GM18868 (cell line): ENCODE measurements at regions not wholly inside any gene's neighbourhood (a gene's known extent, or its start where the extent isn't known, plus 50 kb on each side); places are given as distances from the start of the nearest gene placed in this dataset.
"Not testable (repeated sequence)": the region's sequence is repeated elsewhere in the genome, so short reads cannot be mapped to it uniquely, and the experiment has no call there.

Experiments
- ATAC-seq: cut with Tn5 transposase; IDR thresholded peaks from one replicate; pipeline ENCODE4 v1.9.1; 2021; ENCODE audit warnings: mild to moderate bottlenecking, moderate library complexity; ENCODE audit not compliant: unreplicated experiment

DNA sequence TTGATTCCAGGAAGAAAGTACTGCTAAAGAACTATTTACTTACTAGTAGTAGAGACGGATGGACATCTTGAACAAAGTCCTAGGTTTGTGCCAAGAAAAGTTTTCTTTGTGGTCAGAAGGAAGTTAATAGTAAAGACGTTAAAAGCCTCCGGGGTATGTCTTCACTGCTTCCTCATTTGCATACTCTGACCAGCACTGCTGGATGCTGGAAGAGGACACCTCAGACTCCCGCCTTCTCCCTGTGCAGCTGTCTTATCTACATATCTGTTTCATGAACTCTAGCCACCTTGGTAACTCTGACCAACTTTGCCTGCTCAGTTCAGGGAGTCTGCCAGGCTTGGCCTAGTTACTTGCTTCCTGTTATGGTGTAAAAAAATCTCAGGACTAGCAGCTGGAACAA is 1109.1 kb upstream of the MIR17HG start:
- no peak for ATAC-seq

DNA sequence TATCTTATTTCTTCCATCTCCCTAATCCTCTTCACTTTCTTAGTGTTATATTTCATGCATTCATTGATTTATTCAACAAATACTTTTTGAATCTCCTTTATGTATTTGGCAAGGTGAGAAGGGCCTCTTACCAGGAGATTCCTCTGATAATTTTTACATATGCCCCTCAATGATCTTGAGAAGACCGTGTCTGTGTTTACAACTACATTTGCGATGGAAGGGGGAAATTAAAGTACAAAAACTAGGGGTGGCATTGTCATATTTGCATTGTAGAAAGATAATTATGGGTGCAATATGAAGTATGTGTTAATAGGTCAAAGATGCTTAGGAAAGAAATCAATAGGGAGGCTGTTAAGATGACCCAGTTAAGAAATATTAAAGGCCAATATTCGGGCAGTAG is 1108.4 kb upstream of the MIR17HG start:
- ATAC-seq: no peak

GRCh38 chr13:90246005-90246404 is 1101.5 kb upstream of the MIR17HG start:
- no peak for ATAC-seq

GRCh38 chr13:90246687-90247345 is 1100.7 kb upstream of the MIR17HG start:
- ATAC-seq: no peak

GRCh38 chr13:90253806-90254205 is 1093.7 kb upstream of the MIR17HG start:
- ATAC-seq: no peak

GRCh38 chr13:90254437-90254836 is 1093.0 kb upstream of the MIR17HG start:
- ATAC-seq: no peak

DNA sequence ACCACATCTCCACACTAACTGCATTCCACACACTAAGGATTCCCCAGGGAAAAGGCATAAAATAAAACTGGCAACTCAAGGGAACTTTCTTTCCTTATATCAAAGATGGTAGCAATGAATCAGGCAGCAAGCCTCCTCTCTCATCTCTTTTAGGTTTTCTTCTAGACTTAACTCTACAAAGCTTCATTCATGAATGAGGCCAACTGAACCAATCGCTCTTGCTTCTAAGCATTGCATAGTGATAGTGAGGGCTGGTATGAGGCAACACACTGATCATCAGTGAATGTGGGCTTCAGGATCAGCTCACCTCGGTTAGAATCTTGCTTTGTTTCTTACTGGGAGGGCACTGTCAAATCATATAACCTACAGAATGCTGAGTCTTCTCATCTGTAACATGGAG is 1090.7 kb upstream of the MIR17HG start:
- no peak for ATAC-seq

DNA sequence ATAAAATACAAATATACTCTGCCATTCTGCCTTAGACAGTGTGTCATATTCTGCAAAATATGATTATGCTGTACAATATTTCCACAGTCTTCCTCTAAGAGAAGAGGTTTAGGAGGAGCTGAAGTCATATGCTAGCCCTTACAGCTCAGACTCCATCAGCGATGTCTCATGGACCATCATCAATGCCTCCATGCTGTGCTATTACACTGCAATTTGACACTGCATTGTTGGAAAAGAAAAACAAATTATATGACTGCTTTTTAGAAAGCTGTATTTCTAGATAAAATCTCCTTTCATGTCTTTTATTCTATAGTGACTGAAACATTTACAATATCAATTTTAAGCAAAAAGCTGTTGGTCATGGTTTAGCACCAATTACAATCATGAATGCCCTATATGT is 1089.4 kb upstream of the MIR17HG start:
- no peak for ATAC-seq

DNA sequence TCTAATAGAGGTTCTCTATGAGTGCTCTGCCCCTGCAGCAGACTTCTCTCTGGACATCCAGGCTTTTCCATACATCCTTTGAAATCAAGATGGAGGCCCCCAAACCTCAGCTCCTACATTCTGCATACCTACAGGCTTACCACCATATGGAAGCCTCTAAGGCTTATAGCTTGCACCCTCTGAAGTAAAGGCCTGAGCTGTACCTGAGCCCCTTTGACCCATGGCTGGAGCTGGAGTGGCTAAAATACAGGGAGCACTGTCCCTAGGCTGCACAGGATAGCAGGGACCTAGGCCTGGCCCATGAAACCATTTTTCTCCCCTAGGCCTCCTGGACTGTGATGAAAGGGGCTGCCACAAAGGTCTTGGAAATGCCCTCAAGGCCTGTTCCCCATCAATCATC is 1086.1 kb upstream of the MIR17HG start:
- ATAC-seq: no peak

GRCh38 chr13:90270226-90270625 is 1077.3 kb upstream of the MIR17HG start:
- ATAC-seq: no peak

GRCh38 chr13:90272356-90272755 is 1075.1 kb upstream of the MIR17HG start:
- ATAC-seq: no peak

DNA sequence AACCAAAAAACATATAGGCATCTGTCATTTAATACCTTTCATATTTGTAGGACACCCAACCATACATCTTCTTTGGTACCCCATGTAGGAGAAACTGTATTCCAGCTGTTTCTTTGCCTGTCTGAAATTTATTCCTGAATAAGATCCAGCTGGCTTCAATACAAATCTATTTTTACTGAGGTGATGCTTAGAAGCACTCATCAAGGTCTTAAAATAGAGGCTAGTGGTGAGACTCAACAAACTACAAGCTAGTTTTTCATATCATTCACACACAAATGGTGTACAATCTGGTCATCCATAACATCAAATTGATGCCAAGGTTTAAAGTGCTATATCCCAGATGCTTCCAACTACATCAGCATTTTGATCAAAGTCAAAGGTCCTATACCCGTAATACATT is 1071.3 kb upstream of the MIR17HG start:
- no peak for ATAC-seq

DNA sequence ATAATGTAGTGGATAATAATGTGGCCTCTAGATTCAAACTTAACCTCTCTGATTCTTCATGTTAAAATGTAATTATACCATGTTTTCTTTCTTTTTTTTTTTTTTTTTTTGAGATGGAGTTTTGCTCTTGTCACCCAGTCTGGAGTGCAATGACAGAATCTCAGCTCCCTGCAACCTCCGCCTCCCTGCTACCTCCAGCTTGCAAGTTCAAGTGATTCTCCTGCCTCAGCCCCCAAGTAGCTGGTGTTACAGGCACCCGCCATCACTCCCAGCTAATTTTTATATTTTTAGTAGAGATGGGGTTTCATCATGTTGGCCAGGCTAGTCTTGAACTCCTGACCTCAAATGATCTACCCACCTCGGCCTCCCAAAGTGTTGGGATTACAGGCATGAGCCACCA is 1069.3 kb upstream of the MIR17HG start:
- ATAC-seq: not testable (repeated sequence)

- no peak for ATAC-seq
These were observed 1065.8 kb upstream of the MIR17HG start for GRCh38 chr13:90281709-90282108.

- no peak for ATAC-seq
These were observed 1060.0 kb upstream of the MIR17HG start for GRCh38 chr13:90287521-90287920.

DNA sequence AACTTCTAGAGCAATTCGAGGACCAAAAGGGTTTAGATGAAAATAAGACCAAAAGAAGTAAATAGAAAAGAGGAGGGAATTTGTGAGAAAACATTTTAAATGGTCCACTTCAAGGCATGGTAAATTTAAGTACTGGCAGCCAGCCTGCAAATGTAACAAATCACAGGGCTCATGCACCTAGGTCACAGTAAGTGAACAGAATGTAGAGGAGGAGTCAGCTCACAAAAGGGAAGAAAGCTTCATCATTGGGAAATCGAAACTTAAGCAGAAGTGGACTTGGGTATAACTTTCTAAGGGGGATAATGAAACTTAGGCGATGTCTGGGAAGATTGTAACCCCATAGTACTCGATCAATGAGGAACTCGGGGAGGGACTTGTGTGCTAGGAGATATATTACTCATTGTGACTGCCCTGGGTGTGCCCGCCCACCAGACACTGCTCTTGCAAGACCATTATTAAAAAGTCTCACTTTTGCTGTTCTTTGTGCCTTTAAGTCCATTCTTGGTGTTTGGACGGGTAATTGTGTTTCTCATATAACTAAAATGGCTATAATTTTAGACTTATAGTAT is 1053.6 kb upstream of the MIR17HG start:
- no peak for ATAC-seq

- ATAC-seq: no peak
These were observed 1048.2 kb upstream of the MIR17HG start for GRCh38 chr13:90299238-90299637.

GRCh38 chr13:90300015-90300414 is 1047.5 kb upstream of the MIR17HG start:
- ATAC-seq: no peak

DNA sequence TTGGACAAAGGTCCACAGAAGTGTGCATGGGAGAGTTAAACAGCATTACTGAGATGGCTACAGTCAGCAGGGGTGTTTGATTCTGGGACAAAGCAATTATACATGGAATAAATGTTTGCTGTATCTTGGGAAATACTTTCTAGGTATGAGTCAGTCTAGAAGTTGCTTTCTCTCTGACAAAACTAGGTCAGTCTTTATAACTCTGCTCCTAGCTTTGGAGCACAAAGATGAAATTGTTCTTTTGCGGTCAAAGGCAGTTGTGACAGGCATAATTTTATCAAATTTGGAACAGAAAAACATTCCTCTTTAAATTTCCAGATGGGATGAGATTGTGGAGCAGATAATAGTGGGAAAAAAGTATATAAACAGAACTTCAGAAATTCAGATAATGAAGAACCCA is 1045.4 kb upstream of the MIR17HG start:
- no peak for ATAC-seq

DNA sequence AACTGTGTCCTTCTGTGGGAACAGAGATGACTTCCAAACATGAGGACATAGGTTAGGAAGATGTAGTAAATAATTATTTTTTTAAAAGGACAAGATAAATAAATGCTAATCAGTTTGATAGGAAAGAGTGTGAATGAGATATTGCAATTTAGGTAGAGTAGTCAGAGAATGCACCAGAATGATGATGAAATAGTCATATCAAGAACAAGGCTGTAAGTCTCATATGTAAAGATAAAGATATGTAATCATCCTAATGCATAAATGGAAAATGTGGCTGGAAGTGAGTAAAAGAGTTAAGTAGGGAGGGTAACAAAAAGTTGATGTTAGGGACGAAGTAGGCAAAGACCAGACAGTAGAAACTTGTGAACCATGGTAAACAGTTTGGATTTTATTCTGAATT is 1041.7 kb upstream of the MIR17HG start:
- no peak for ATAC-seq

DNA sequence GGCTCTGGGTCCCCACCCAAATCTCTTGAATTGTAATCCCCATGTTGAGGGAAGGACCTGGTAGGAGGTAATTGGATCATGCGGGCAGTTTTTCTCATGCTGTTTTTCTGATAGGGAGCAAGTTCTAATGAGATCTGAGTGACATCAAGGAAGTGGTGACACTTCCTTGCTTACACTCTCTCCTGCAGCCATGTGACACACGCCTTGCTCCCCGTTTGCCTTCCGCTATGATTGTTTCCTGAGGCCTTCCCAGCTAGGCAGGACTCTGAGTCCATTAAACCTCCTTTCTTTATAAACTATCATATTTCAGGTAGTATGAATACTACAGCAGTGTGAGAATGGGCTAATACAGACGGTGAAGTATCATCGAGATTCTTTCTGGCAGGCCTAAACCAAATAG is 1040.4 kb upstream of the MIR17HG start:
- ATAC-seq: no peak

DNA sequence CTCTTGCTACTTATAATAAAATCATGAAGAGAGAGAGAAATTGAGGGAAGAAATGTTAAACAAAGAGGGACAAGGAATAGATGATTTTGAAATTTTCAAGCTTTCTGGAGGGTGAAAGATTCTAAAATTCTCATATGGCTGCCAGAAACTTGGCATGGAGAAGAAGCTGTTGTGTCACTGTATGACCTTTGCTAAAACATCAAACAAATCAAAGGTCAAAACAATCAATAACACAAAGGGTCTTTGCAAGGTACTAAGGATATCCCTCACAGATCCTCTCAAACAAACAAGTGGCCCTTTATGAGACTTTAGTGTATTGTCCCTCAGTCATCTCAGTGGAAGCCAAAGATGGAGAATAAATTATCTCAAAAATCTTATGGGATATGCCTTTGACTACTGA is 1039.2 kb upstream of the MIR17HG start:
- ATAC-seq: no peak

- no peak for ATAC-seq
These were observed 1035.6 kb upstream of the MIR17HG start for GRCh38 chr13:90311929-90312328.
